GM18861 (cell line): ENCODE measurements at regions not wholly inside any gene's neighbourhood (a gene's known extent, or its start where the extent isn't known, plus 50 kb on each side); places are given as distances from the start of the nearest gene placed in this dataset.

Source experiments
- ATAC-seq: cut with Tn5 transposase; IDR thresholded peaks from one replicate; pipeline ENCODE4 v1.9.1; 2021; ENCODE audit not compliant: unreplicated experiment

- no peak for ATAC-seq
Measured at GRCh38 chr12:114901316-114901715, 217.3 kb upstream of the TBX3 start.

- ATAC-seq: no peak
Measured at GRCh38 chr12:114898159-114898558, 214.2 kb upstream of the TBX3 start.

GRCh38 chr12:114895827-114896226, 211.9 kb upstream of the TBX3 start:
- ATAC-seq: no peak

GRCh38 chr12:114895081-114895480, 211.1 kb upstream of the TBX3 start:
- ATAC-seq: no peak

GRCh38 chr12:114894076-114894475, 210.1 kb upstream of the TBX3 start:
- ATAC-seq: no peak

- no peak for ATAC-seq
Measured at GRCh38 chr12:114888928-114889584, 205.1 kb upstream of the TBX3 start.

- no peak for ATAC-seq
Measured at GRCh38 chr12:114888448-114888847, 204.5 kb upstream of the TBX3 start.

GRCh38 chr12:114885501-114885900, 201.5 kb upstream of the TBX3 start:
- ATAC-seq: no peak

- no peak for ATAC-seq
Measured at GRCh38 chr12:114884575-114884974, 200.6 kb upstream of the TBX3 start.

GRCh38 chr12:114882083-114882482, 198.1 kb upstream of the TBX3 start:
- no peak for ATAC-seq

- no peak for ATAC-seq
Measured at GRCh38 chr12:114879354-114879753, 195.4 kb upstream of the TBX3 start.

GRCh38 chr12:114878781-114879180, 194.8 kb upstream of the TBX3 start:
- ATAC-seq: no peak

GRCh38 chr12:114876968-114877680, 193.1 kb upstream of the TBX3 start:
- ATAC-seq: no peak

- no peak for ATAC-seq
Measured at GRCh38 chr12:114875313-114875712, 191.3 kb upstream of the TBX3 start.

GRCh38 chr12:114873656-114874055, 189.7 kb upstream of the TBX3 start:
- ATAC-seq: no peak

- ATAC-seq: no peak
Measured at GRCh38 chr12:114868995-114869834, 185.2 kb upstream of the TBX3 start.

- ATAC-seq: no peak
Measured at GRCh38 chr12:114866331-114866730, 182.4 kb upstream of the TBX3 start.

GRCh38 chr12:114864837-114865551, 181.0 kb upstream of the TBX3 start:
- ATAC-seq: no peak

GRCh38 chr12:114863911-114864310, 179.9 kb upstream of the TBX3 start:
- no peak for ATAC-seq

GRCh38 chr12:114860969-114861368, 177.0 kb upstream of the TBX3 start:
- ATAC-seq: no peak
